A673 (cell line): ENCODE measurements at regions not wholly inside any gene's neighbourhood (a gene's known extent, or its start where the extent isn't known, plus 50 kb on each side); places are given as distances from the start of the nearest gene placed in this dataset.
"Not testable (repeated sequence)": the region's sequence is repeated elsewhere in the genome, so short reads cannot be mapped to it uniquely, and the experiment has no call there.

Experiments used
- BruUV-seq: library from RNA; stranded (reverse); fragments of 400-500 nt; replicated peaks from 2 replicates; lab custom pipeline; 2021; lab: Mats Ljungman, UMichigan
- CTCF ChIA-PET: fragments of 300-600 bp; sonication (Branson Sonifier 250); formaldehyde crosslinking; loops from one replicate; lab custom pipeline; 2022; ENCODE audit warnings: antibody characterized with exemption; lab: Charles Lee
- POLR2A ChIA-PET: fragments of 300-600 bp; sonication (Branson Sonifier 250); formaldehyde crosslinking; loops from one replicate; lab custom pipeline; 2022; ENCODE audit warnings: antibody characterized with exemption; ENCODE audit not compliant: low non-redundant PET; lab: Charles Lee
- DNase-seq: peaks from one replicate; pipeline ENCODE4 v3.0.0-alpha.2; 2015; ENCODE audit warnings: low spot score
- H3K27ac ChIP-seq: fragments of 200-600 bp; sonication (generic); 2 replicates; pipeline ENCODE4 v1.5.1; 2016; ENCODE audit warnings: mixed run types, low read depth, mild to moderate bottlenecking, mixed read lengths, antibody characterized with exemption, low read length; ENCODE audit not compliant: poor library complexity, severe bottlenecking
- H3K27me3 ChIP-seq: fragments of 200-600 bp; sonication (generic); replicated peaks from 2 replicates; pipeline ENCODE4 v1.6.1; 2017; ENCODE audit warnings: mixed run types, low read depth, mild to moderate bottlenecking, mixed read lengths, antibody characterized with exemption, low read length; ENCODE audit not compliant: insufficient read depth, poor library complexity
- H3K36me3 ChIP-seq: fragments of 200-600 bp; sonication (generic); 2 replicates; pipeline ENCODE4 v1.6.1; 2016; ENCODE audit warnings: mixed run types, mild to moderate bottlenecking, mixed read lengths, antibody characterized with exemption, low read length; ENCODE audit not compliant: insufficient read depth, poor library complexity, severe bottlenecking
- H3K4me1 ChIP-seq: fragments of 200-600 bp; sonication (generic); 2 replicates; pipeline ENCODE4 v1.6.1; 2017; ENCODE audit warnings: mixed run types, mild to moderate bottlenecking, mixed read lengths, antibody characterized with exemption, low read length; ENCODE audit not compliant: insufficient read depth, poor library complexity, severe bottlenecking
- H3K4me3 ChIP-seq: fragments of 200-600 bp; sonication (generic); 2 replicates; pipeline ENCODE4 v1.5.1; 2016; ENCODE audit warnings: low read depth, mixed run types, mild to moderate bottlenecking, mixed read lengths, low read length; ENCODE audit not compliant: poor library complexity, severe bottlenecking
- H3K9me3 ChIP-seq: fragments of 200-600 bp; sonication (generic); 2 replicates; pipeline ENCODE4 v1.6.1; 2016; ENCODE audit warnings: mixed run types, low read depth, mild to moderate bottlenecking, mixed read lengths, antibody characterized with exemption, low read length; ENCODE audit not compliant: poor library complexity, severe bottlenecking
- EZH2 ChIP-seq: fragments of 200-600 bp; sonication (generic); IDR thresholded peaks from 2 replicates; pipeline ENCODE4 v1.6.1; 2017; ENCODE audit warnings: borderline replicate concordance, low read depth, mild to moderate bottlenecking, mixed read lengths, antibody characterized with exemption, low read length; ENCODE audit not compliant: poor library complexity, severe bottlenecking
- intact Hi-C: fragments of 100-400 bp; cut with micrococcal nuclease; formaldehyde crosslinking; loops from one replicate; pipeline ENCODE4 v1.10.0; 2022; ENCODE audit not compliant: unreplicated experiment
- TF ChIP-seq, protein P1 (sequence below): fragments of 300-800, 200-600 bp; sonication (generic); conservative IDR thresholded peaks from 2 replicates; pipeline ENCODE4 v1.5.1; 2017; ENCODE audit warnings: low read depth, mild to moderate bottlenecking, antibody characterized with exemption, low read length, moderate library complexity, mixed read lengths

DNA sequence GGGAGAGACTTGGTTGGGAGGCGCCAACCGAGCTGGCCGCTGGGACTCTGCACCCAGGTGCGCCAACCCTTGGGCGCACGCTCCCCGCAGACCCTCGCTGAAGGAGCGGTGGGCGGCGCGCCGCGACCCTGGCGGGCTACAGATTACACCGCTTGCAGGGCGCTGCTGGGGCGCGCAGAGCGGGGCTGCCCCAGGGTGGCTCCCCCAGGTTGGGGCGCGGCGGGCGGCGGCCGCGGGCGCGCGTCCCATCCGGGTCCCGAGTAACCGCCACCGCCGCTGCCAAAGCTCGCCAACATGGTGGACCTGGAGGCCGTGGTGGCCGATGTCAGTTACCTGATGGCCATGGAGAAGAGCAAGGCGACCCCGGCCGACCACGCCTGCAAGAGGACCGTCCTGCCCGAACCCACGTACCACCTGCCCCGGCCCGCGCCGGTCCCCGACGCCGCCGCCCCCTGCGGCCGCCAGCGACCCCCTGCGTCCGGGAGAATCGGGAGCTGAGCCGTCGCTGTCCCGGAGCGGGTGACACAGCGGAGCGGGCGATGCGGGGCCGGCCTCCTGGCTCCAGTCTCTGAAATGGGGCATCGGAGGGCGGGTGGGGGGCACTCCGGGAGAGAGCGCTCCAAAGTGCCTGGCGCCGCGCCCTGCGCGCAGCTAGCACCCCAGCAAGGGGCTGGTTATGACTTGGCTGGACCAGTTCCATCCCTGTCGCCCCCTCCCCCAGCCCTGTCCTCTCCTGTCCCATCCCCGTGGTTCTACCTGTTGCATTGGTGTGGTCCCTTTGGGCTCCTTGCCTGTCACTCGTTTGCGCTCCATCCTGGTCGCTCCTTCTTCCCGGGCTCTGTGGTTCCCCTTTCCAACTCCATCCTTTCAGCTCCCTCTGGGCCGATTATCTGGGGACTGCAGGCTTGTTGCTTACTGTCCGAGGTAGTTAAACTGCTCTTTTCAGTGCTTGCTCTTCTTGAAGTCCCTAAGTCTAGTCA is 143.3 kb upstream of the GRK3 start:
- Histone ChIP-seq H3K9me3 (no peaks in the 10 kb centered on the region), H3K27me3 (peaks cover 39% of the 10 kb centered on the region), H3K27ac (no peak overlapping the region), H3K4me3 (peak overlapping the region; percentile 42), H3K36me3 (no peaks in the 10 kb centered on the region), H3K4me1 (no peaks in the 10 kb centered on the region)
- intact Hi-C loops: no loop called here
- peak; percentile 69 for TF ChIP-seq EZH2
- TF ChIP-seq, protein P1, sequence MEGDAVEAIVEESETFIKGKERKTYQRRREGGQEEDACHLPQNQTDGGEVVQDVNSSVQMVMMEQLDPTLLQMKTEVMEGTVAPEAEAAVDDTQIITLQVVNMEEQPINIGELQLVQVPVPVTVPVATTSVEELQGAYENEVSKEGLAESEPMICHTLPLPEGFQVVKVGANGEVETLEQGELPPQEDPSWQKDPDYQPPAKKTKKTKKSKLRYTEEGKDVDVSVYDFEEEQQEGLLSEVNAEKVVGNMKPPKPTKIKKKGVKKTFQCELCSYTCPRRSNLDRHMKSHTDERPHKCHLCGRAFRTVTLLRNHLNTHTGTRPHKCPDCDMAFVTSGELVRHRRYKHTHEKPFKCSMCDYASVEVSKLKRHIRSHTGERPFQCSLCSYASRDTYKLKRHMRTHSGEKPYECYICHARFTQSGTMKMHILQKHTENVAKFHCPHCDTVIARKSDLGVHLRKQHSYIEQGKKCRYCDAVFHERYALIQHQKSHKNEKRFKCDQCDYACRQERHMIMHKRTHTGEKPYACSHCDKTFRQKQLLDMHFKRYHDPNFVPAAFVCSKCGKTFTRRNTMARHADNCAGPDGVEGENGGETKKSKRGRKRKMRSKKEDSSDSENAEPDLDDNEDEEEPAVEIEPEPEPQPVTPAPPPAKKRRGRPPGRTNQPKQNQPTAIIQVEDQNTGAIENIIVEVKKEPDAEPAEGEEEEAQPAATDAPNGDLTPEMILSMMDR: no peak
- DNase-seq: no peak
- CTCF ChIA-PET: no interaction called here
- POLR2A ChIA-PET: no interaction called here
- BruUV-seq: no TSS peak

DNA sequence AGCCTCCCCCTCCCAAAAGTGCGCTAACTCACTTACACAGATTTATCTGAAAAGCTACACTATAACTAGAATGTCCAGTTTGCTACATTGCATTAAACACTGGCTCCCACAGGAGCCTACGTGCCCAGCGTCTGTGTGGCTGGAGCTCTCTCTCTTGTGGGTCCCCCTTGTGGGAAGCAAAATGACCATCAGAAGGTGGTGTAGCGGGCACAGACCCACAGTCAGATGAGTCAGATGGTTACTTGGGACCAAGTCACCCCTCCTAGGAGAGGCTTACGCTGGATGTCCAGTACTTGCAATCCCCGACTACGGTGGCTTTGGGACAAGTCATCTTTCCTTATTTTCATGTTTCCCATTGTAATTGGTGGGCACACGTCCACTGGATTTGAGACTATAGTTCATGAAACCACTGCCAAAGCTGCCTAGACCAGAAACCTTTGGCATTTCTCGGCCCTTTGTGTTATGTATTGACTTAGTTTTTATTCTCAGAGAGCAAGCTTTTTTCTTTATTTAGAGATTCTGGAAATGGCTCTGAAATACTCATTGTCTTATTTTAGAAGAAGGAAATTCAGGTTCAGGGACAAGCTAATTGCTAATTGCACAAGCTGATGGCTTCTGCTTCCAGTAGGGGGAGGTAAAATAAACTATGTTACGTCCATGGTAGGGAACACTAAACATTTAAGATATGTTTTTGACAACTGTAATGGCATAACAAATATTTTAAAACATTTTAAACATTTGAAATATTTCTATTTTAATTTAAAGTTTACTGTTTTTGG is 137.8 kb upstream of the GRK3 start:
- TF ChIP-seq, protein P1: 0 out of 2 replicates have a peak, but pooled peaks have one; percentile 37
- H3K27me3 ChIP-seq: peaks cover 14% of the 10 kb centered on the region
- DNase-seq, H3K4me1 ChIP-seq, BruUV-seq, POLR2A ChIA-PET, H3K9me3 ChIP-seq, H3K27ac ChIP-seq, intact Hi-C loops, H3K4me3 ChIP-seq, H3K36me3 ChIP-seq, CTCF ChIA-PET: not testable (repeated sequence)

DNA sequence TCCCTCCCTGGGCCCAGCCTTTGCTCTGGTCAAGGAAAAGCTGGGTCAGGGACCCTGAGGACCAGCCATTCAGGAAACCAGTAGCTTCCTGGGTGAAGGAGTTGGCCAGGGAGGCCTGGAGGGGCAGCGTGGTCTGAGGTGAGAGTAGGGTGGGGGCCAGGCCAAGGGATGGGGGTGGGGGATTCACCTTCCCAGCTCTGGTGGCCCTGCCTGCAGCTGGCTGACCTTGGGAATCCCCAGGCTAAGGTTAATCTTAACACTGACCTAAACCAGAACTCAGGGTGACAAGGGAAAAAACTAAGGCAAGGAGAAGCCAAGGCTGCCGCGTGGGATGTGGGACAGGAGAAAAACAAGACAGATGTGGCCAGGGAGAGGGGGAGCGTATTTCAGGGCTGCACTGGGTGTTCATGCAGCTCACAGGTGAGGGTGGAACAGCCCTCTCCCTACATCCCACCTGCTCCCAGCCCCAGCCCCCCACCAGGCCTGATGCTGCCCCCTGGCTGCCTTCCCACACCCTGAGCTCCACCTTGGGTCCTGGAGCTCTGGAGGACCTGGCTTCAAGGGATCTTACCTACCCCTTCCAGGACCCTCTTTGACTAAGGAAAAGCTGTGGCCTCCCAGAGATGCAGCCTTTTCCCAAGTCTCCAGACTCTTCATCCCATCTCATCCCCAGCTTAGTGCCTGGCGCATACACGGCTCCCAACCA is 132.7 kb upstream of the GRK3 start:
- DNase-seq, BruUV-seq, POLR2A ChIA-PET, H3K27ac ChIP-seq, H3K27me3 ChIP-seq, H3K36me3 ChIP-seq, H3K9me3 ChIP-seq, CTCF ChIA-PET, intact Hi-C loops, H3K4me3 ChIP-seq, H3K4me1 ChIP-seq: not testable (repeated sequence)

DNA sequence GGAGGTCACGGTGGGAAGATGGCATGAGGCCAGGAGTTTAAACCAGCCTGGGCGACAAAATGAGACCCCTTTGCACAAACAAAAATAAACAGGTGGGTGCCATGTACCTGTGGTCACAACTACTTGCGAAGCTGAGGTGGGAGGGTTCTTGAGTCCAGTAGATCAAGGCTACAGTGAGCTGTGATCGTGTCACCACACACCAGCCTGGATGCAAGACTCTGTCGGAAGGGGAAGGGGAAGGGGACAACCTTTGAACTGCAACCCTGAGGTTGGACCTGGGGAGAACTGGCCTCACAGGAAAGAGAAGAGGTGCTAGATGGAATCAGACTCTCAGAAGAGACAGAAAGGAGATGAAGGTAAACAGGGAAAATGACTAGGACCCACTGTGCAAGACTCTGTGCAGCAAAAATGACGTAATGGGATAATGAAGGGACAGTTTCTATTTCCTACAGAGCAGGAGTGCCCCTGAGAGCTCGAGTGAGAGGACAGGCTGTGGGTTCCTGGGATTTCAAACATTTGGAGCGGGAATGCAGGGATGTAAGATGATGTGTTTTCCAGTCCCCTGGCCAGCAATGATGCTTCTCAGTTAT is 131.0 kb upstream of the GRK3 start:
- H3K36me3 ChIP-seq, H3K4me3 ChIP-seq, BruUV-seq, H3K27me3 ChIP-seq, H3K27ac ChIP-seq, H3K4me1 ChIP-seq, DNase-seq, intact Hi-C loops, H3K9me3 ChIP-seq, POLR2A ChIA-PET, CTCF ChIA-PET: not testable (repeated sequence)
